HEK293 (cell line): ENCODE measurements at regions not wholly inside any gene's neighbourhood (a gene's known extent, or its start where the extent isn't known, plus 50 kb on each side); places are given as distances from the start of the nearest gene placed in this dataset.

Source experiments
- CTCF ChIA-PET: fragments of 350-600 bp; formaldehyde crosslinking; extraction: SDS; loops from one replicate; lab custom pipeline; 2021; ENCODE audit warnings: antibody characterized with exemption; lab: Yijun Ruan, JAX
- POLR2A ChIA-PET: fragments of 300-600 bp; formaldehyde crosslinking; extraction: SDS; loops from one replicate; lab custom pipeline; 2020; ENCODE audit warnings: antibody characterized with exemption, inconsistent platforms; lab: Yijun Ruan, JAX
- H3K27ac ChIP-seq: fragments of 200-500 bp; sonication (Bioruptor generic); 2 replicates; pipeline ENCODE4 v1.5.1; 2014; ENCODE audit warnings: low read depth, low read length, control low read depth, inconsistent platforms; ENCODE audit errors: extremely low read depth
- H3K36me3 ChIP-seq, 2 experiments: fragments of 200-500 bp in 1 of 2; sonication (Bioruptor generic) in 1 of 2; 1 replicate in 1 of 2; 2 replicates in 1 of 2; pipeline ENCODE4 v1.5.1; 2014 to 2017; ENCODE audit warnings: inconsistent platforms in 2 of 2, low read length in 2 of 2; ENCODE audit not compliant: control insufficient read depth in 2 of 2, insufficient read depth in 1 of 2
- H3K4me1 ChIP-seq: fragments of 200-500 bp; sonication (Bioruptor generic); 2 replicates; pipeline ENCODE4 v1.5.1; 2014; ENCODE audit warnings: mild to moderate bottlenecking, low read length, inconsistent platforms; ENCODE audit not compliant: control insufficient read depth, insufficient read depth
- H3K4me3 ChIP-seq: 2 replicates; pipeline ENCODE4 v1.5.1; 2011; ENCODE audit warnings: low read depth, mild to moderate bottlenecking, control low read depth, low read length, moderate library complexity
- H3K9me3 ChIP-seq: fragments of 200-500 bp; sonication (Bioruptor generic); 2 replicates; pipeline ENCODE4 v1.5.1; 2014; ENCODE audit warnings: low read depth, low read length, inconsistent platforms; ENCODE audit not compliant: control insufficient read depth, insufficient read depth
- KLF7 ChIP-seq: fragments of 450-650 bp; formaldehyde crosslinking; IDR thresholded peaks from 2 replicates; pipeline ENCODE4 v1.5.1; 2016; ENCODE audit warnings: missing biosample characterization, missing genetic modification characterization, borderline replicate concordance
- KLF9 ChIP-seq: fragments of 450-650 bp; formaldehyde crosslinking; IDR thresholded peaks from 2 replicates; pipeline ENCODE4 v1.5.1; 2016; ENCODE audit warnings: missing biosample characterization, missing genetic modification characterization, low read depth
- OVOL3 ChIP-seq: fragments of 450-650 bp; formaldehyde crosslinking; IDR thresholded peaks from 2 replicates; pipeline ENCODE4 v1.5.1; 2016; ENCODE audit warnings: missing biosample characterization, missing genetic modification characterization
- SCRT2 ChIP-seq: fragments of 450-650 bp; formaldehyde crosslinking; IDR thresholded peaks from 2 replicates; pipeline ENCODE4 v1.5.1; 2016; ENCODE audit warnings: missing biosample characterization, missing genetic modification characterization
- SP2 ChIP-seq: fragments of 450-650 bp; formaldehyde crosslinking; IDR thresholded peaks from 2 replicates; pipeline ENCODE4 v1.5.1; 2016; ENCODE audit warnings: missing biosample characterization, missing genetic modification characterization
- ZBTB10 ChIP-seq: fragments of 450-650 bp; formaldehyde crosslinking; IDR thresholded peaks from 2 replicates; pipeline ENCODE4 v1.5.1; 2016; ENCODE audit warnings: missing biosample characterization, missing genetic modification characterization
- ZBTB8A ChIP-seq: fragments of 450-650 bp; formaldehyde crosslinking; IDR thresholded peaks from 2 replicates; pipeline ENCODE4 v1.5.1; 2016; ENCODE audit warnings: missing biosample characterization, missing genetic modification characterization
- ZFHX2 ChIP-seq: fragments of 450-650 bp; formaldehyde crosslinking; conservative IDR thresholded peaks from 2 replicates; pipeline ENCODE4 v1.5.1; 2016; ENCODE audit warnings: missing biosample characterization, missing genetic modification characterization
- ZNF211 ChIP-seq: fragments of 450-650 bp; formaldehyde crosslinking; IDR thresholded peaks from 2 replicates; pipeline ENCODE4 v1.5.1; 2016; ENCODE audit warnings: low read depth, missing biosample characterization, missing genetic modification characterization
- ZNF26 ChIP-seq: fragments of 450-650 bp; formaldehyde crosslinking; IDR thresholded peaks from 2 replicates; pipeline ENCODE4 v1.5.1; 2016; ENCODE audit warnings: missing biosample characterization, missing genetic modification characterization
- ZNF292 ChIP-seq: fragments of 450-650 bp; formaldehyde crosslinking; IDR thresholded peaks from 2 replicates; pipeline ENCODE4 v1.5.1; 2016; ENCODE audit warnings: low read depth, missing biosample characterization, missing genetic modification characterization, borderline replicate concordance
- ZNF549 ChIP-seq: fragments of 450-650 bp; IDR thresholded peaks from 2 replicates; pipeline ENCODE4 v1.5.1; 2018; ENCODE audit warnings: missing biosample characterization, missing genetic modification characterization, mild to moderate bottlenecking, inconsistent platforms, moderate library complexity
- ZNF560 ChIP-seq: fragments of 450-650 bp; formaldehyde crosslinking; IDR thresholded peaks from 2 replicates; pipeline ENCODE4 v1.5.1; 2017; ENCODE audit warnings: missing biosample characterization, missing genetic modification characterization, borderline replicate concordance
- ZNF561 ChIP-seq: fragments of 450-650 bp; IDR thresholded peaks from 2 replicates; pipeline ENCODE4 v1.5.1; 2018; ENCODE audit warnings: missing biosample characterization, missing genetic modification characterization, borderline replicate concordance
- ZNF677 ChIP-seq: fragments of 450-650 bp; IDR thresholded peaks from 2 replicates; pipeline ENCODE4 v1.5.0; 2018; ENCODE audit warnings: missing biosample characterization, mild to moderate bottlenecking, missing genetic modification characterization, moderate library complexity
- ZNF76 ChIP-seq: fragments of 450-650 bp; formaldehyde crosslinking; IDR thresholded peaks from 2 replicates; pipeline ENCODE4; 2016; ENCODE audit warnings: low read depth, missing biosample characterization, missing genetic modification characterization, borderline replicate concordance
- ZNF776 ChIP-seq: fragments of 450-650 bp; formaldehyde crosslinking; IDR thresholded peaks from 2 replicates; pipeline ENCODE4 v1.5.0; 2017; ENCODE audit warnings: missing biosample characterization, missing genetic modification characterization, borderline replicate concordance
- ZNF785 ChIP-seq: fragments of 450-650 bp; formaldehyde crosslinking; IDR thresholded peaks from 2 replicates; pipeline ENCODE4 v1.5.1; 2016; ENCODE audit warnings: missing biosample characterization, missing genetic modification characterization
- TF ChIP-seq, protein P1 (sequence below): fragments of 450-650 bp; IDR thresholded peaks from 2 replicates; pipeline ENCODE4 v1.5.1; 2018; ENCODE audit warnings: missing biosample characterization, missing genetic modification characterization
- TF ChIP-seq, protein P2 (sequence below): fragments of 450-650 bp; formaldehyde crosslinking; IDR thresholded peaks from 2 replicates; pipeline ENCODE4 v1.5.1; 2016; ENCODE audit warnings: missing biosample characterization, missing genetic modification characterization

- Histone ChIP-seq H3K27ac (no peak overlapping the region), H3K4me3 (no peak overlapping the region)
- CTCF ChIA-PET = no interaction called here
Observed at GRCh38 chr18:40072761-40073160, 1882.3 kb upstream of the PIK3C3 start.

DNA sequence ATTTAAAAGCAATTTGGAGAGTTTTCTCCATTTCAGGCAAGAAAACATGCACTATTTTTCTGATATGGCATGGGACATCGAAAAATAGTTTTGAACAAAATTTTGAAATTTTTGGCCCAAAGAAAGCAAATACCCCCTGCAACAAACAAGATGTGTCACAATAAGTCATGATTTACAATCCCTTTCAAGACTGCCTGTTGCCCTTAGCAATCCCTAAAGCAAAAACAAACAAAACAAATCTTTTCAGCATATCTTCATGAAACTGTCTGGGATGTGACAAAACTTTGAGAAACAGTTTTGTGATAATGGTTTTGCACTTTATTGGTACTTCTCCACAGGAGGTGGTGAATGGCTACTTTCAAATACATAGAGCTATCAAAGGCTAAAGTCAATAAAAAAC is 1888.7 kb upstream of the PIK3C3 start:
- Histone ChIP-seq H3K9me3 (no peaks in the 10 kb centered on the region), H3K4me1 (no peaks in the 10 kb centered on the region), H3K27ac (no peak overlapping the region), H3K36me3 (no peaks in the 10 kb centered on the region), H3K4me3 (no peak overlapping the region)
- ChIA-PET CTCF (no interaction called here), POLR2A (no interaction called here)
- TF ChIP-seq ZNF776 (tag by site-specific recombination) (no peak), ZNF560 (tag by site-specific recombination) (no peak), SCRT2 (tag by site-specific recombination) (no peak)

More at GRCh38 chr18:40072761-40073160, 1882.3 kb upstream of the PIK3C3 start:
- POLR2A ChIA-PET = no interaction called here
- TF ChIP-seq ZNF76 (tag by site-specific recombination) (no peak), ZNF549 (tag by site-specific recombination) (no peak), KLF9 (no peak), ZNF292 (tag by site-specific recombination) (no peak), ZNF677 (tag by site-specific recombination) (no peak), ZNF785 (tag by site-specific recombination) (no peak), ZBTB10 (no peak), SP2 (tag by site-specific recombination) (no peak), ZNF561 (no peak), KLF7 (tag by site-specific recombination) (no peak), ZNF26 (tag by site-specific recombination) (no peak), ZBTB8A (tag by site-specific recombination) (no peak), ZFHX2 (tag by site-specific recombination) (no peak), OVOL3 (no peak), ZNF211 (tag by site-specific recombination) (no peak)
- TF ChIP-seq, protein P1, sequence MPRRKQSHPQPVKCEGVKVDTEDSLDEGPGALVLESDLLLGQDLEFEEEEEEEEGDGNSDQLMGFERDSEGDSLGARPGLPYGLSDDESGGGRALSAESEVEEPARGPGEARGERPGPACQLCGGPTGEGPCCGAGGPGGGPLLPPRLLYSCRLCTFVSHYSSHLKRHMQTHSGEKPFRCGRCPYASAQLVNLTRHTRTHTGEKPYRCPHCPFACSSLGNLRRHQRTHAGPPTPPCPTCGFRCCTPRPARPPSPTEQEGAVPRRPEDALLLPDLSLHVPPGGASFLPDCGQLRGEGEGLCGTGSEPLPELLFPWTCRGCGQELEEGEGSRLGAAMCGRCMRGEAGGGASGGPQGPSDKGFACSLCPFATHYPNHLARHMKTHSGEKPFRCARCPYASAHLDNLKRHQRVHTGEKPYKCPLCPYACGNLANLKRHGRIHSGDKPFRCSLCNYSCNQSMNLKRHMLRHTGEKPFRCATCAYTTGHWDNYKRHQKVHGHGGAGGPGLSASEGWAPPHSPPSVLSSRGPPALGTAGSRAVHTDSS = no peak
- TF ChIP-seq, protein P2, sequence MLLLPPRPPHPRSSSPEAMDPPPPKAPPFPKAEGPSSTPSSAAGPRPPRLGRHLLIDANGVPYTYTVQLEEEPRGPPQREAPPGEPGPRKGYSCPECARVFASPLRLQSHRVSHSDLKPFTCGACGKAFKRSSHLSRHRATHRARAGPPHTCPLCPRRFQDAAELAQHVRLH (tag by site-specific recombination) = no peak
- no peaks in the 10 kb centered on the region for H3K4me1 ChIP-seq
- H3K9me3 ChIP-seq = no peaks in the 10 kb centered on the region
- H3K36me3 ChIP-seq = no peaks in the 10 kb centered on the region
